ENCODE measurements at regions not wholly inside any gene's neighbourhood (a gene's known extent, or its start where the extent isn't known, plus 50 kb on each side); places are given as distances from the start of the nearest gene placed in this dataset.

DNA sequence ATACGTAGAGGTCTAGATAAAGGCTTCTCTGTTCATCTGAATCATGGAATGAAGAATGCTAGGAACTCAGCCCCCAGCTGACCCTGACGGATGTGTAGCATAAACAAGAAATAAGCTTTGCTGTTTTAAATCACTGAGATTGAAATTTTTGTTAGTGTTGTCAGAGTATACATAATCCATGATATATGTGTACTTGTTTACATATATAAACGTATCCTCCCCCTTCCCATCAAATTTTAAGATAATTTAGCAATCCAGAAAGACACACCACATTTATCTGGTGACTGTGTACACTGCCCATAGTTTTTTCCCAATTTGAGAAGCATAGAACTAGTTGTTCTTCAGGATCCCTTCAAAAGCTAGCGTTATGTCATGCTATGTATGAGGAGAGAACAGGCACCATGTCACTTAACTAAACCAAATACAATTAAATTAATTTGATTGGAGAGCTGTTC, 80.8 kb upstream of the OSMR start:
- DNase-seq (ENCODE audit: low spot score) = no peak
- intact Hi-C loops (cut with micrococcal nuclease; ENCODE audit: unreplicated experiment) = no loop called here
- ChIA-PET CTCF (interaction anchor here (0.6 kb wide), 1 partner anchor 199 kb away, joined by 8 read pairs; no protein-coding TSS in a partner anchor), POLR2A (ENCODE audit: low non-redundant PET) (no interaction called here)
- Histone ChIP-seq H3K36me3 (ENCODE audit: insufficient read depth, low read length, poor library complexity, severe bottlenecking) (no peaks in the 10 kb centered on the region), H3K4me3 (ENCODE audit: low read depth, low read length, poor library complexity, severe bottlenecking) (no peak overlapping the region), H3K9me3 (ENCODE audit: low read depth, low read length, poor library complexity, severe bottlenecking) (peaks cover 11% of the 10 kb centered on the region), H3K4me1 (ENCODE audit: insufficient read depth, low read length, poor library complexity, severe bottlenecking) (no peaks in the 10 kb centered on the region), H3K27me3 (replicated peaks; ENCODE audit: insufficient read depth, low read depth, low read length, poor library complexity) (no peaks in the 10 kb centered on the region), H3K27ac (ENCODE audit: low read depth, low read length, poor library complexity, severe bottlenecking) (no peak overlapping the region)
- TF ChIP-seq, protein P1, sequence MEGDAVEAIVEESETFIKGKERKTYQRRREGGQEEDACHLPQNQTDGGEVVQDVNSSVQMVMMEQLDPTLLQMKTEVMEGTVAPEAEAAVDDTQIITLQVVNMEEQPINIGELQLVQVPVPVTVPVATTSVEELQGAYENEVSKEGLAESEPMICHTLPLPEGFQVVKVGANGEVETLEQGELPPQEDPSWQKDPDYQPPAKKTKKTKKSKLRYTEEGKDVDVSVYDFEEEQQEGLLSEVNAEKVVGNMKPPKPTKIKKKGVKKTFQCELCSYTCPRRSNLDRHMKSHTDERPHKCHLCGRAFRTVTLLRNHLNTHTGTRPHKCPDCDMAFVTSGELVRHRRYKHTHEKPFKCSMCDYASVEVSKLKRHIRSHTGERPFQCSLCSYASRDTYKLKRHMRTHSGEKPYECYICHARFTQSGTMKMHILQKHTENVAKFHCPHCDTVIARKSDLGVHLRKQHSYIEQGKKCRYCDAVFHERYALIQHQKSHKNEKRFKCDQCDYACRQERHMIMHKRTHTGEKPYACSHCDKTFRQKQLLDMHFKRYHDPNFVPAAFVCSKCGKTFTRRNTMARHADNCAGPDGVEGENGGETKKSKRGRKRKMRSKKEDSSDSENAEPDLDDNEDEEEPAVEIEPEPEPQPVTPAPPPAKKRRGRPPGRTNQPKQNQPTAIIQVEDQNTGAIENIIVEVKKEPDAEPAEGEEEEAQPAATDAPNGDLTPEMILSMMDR (conservative IDR thresholded peaks at IDR 0.05; ENCODE audit: low read depth, low read length) = no peak
- no peak for TF ChIP-seq EZH2 (IDR thresholded peaks at IDR 0.05; ENCODE audit: borderline replicate concordance, low read depth, low read length, poor library complexity, severe bottlenecking)
- no TSS peak for BruUV-seq (replicated peaks)

DNA sequence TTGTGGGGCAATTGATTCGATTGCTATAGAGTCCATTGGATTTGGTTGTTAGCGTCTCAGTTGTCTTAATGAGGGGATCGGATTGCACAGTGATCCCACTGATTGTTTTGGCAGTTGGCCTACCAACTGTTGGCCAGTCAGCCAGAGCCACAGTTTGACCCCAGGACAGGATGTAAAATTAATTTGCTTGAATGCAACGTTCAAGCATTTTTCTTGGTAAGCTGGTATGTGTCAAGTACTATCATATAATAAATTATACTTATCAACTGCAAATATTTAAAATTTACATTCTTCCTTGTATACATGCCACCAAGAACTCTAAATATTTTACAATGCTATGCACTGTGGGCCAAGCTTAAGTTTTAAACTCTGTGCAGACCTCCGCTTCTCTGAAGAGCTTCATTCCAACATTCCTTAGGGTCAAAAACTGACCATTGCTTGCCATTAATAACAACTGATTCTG, 80.4 kb upstream of the OSMR start:
- no TSS peak for BruUV-seq (replicated peaks)
- no peak overlapping the region for H3K27ac ChIP-seq (ENCODE audit: low read depth, low read length, poor library complexity, severe bottlenecking)
- TF ChIP-seq, protein P1 (conservative IDR thresholded peaks at IDR 0.05; ENCODE audit: low read depth, low read length) = no peak
- no peak for TF ChIP-seq EZH2 (IDR thresholded peaks at IDR 0.05; ENCODE audit: borderline replicate concordance, low read depth, low read length, poor library complexity, severe bottlenecking)
- no peaks in the 10 kb centered on the region for H3K27me3 ChIP-seq (replicated peaks; ENCODE audit: insufficient read depth, low read depth, low read length, poor library complexity)
- DNase-seq (ENCODE audit: low spot score) = no peak
- ChIA-PET CTCF (interaction anchor here (0.6 kb wide), 1 partner anchor 200 kb away, joined by 8 read pairs; no protein-coding TSS in a partner anchor), POLR2A (ENCODE audit: low non-redundant PET) (no interaction called here)
- intact Hi-C loops (cut with micrococcal nuclease; ENCODE audit: unreplicated experiment) = no loop called here
- H3K4me1 ChIP-seq (ENCODE audit: insufficient read depth, low read length, poor library complexity, severe bottlenecking) = no peaks in the 10 kb centered on the region
- no peak overlapping the region for H3K4me3 ChIP-seq (ENCODE audit: low read depth, low read length, poor library complexity, severe bottlenecking)
- H3K36me3 ChIP-seq (ENCODE audit: insufficient read depth, low read length, poor library complexity, severe bottlenecking) = no peaks in the 10 kb centered on the region
- peaks cover 11% of the 10 kb centered on the region for H3K9me3 ChIP-seq (ENCODE audit: low read depth, low read length, poor library complexity, severe bottlenecking)

DNA sequence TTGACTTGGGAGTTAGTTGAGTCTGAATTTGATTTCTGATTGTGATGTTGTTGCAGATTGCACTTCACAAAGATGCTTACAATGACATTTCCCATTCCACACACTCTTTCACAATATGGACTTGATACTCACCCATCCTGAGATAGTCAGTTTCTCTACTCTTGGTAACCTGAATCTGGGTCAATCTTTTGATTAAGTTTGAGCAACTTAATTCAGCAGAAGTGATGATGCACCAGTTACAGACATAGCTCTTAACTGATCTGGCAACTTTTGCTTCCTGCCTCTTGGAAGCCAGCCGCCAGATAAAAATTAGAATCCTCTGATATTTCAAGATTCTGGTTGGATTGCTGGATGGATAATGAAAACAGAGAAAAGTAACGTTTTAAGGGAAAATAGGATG, 79.7 kb upstream of the OSMR start:
- ChIA-PET POLR2A (ENCODE audit: low non-redundant PET) (no interaction called here), CTCF (no interaction called here)
- Histone ChIP-seq H3K36me3 (ENCODE audit: insufficient read depth, low read length, poor library complexity, severe bottlenecking) (no peaks in the 10 kb centered on the region), H3K27ac (ENCODE audit: low read depth, low read length, poor library complexity, severe bottlenecking) (no peak overlapping the region), H3K27me3 (replicated peaks; ENCODE audit: insufficient read depth, low read depth, low read length, poor library complexity) (no peaks in the 10 kb centered on the region), H3K9me3 (ENCODE audit: low read depth, low read length, poor library complexity, severe bottlenecking) (peaks cover 11% of the 10 kb centered on the region), H3K4me1 (ENCODE audit: insufficient read depth, low read length, poor library complexity, severe bottlenecking) (no peaks in the 10 kb centered on the region), H3K4me3 (ENCODE audit: low read depth, low read length, poor library complexity, severe bottlenecking) (no peak overlapping the region)
- BruUV-seq (replicated peaks) = no TSS peak
- TF ChIP-seq, protein P1 (conservative IDR thresholded peaks at IDR 0.05; ENCODE audit: low read depth, low read length) = no peak
- TF ChIP-seq EZH2 (IDR thresholded peaks at IDR 0.05; ENCODE audit: borderline replicate concordance, low read depth, low read length, poor library complexity, severe bottlenecking) = no peak
- DNase-seq (ENCODE audit: low spot score) = no peak
- intact Hi-C loops (cut with micrococcal nuclease; ENCODE audit: unreplicated experiment) = no loop called here

All from A673 (cell line).